ENCODE measurements at regions not wholly inside any gene's neighbourhood (a gene's known extent, or its start where the extent isn't known, plus 50 kb on each side); places are given as distances from the start of the nearest gene placed in this dataset.

GRCh38 chr20:22213271-22213670, 371.1 kb downstream of the FOXA2 start:
- DNase-seq (no peak), ATAC-seq (no peak)
- Mint-ChIP-seq H3K4me1 (no peaks in the 10 kb centered on the region), H3K27ac (no peak overlapping the region), H3K4me3 (no peak overlapping the region), H3K9me3 (no peaks in the 10 kb centered on the region), H3K27me3 (no peaks in the 10 kb centered on the region)

DNA sequence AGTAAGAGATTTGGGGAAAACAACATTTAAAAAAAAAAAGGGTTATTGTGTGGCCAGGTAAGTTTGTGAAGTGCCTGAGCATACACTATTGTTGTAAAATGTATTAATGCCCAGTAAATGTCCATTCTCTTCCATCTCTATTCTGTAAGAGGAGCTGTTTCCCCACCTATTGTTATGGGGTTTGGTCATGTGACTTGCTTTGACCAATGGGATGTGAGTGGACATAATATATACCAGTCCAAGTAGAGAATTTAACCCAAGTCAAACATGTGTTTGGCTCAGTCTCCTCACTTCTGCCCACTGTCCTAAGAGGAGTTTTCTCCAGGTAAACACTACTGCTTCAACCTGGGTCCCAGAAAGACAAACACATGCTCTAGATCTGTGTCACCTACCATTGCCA, 377.1 kb downstream of the FOXA2 start:
- H3K4me3 Mint-ChIP-seq, result no peak overlapping the region
- no peak overlapping the region for H3K27ac Mint-ChIP-seq

DNA sequence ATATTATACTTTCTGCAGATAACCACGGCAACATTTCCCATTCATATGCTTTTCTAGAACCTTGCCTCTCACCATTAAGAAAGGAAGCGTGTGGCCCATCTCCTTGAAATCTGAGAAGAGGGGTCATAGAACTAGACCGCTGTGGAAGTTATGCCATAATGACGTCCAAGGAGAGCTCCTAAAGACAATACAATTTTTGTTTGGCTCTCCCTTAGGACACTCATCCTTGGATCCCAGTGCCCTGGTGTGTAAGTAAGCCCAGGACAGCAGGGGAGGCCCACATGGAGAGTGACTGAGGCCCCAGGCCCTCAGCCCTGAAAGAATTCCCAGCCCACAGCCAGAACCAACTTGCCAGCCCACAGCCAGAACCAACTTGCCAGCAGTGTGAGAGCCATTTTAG, 379.6 kb downstream of the FOXA2 start:
- H3K27me3 Mint-ChIP-seq, result no peaks in the 10 kb centered on the region
- peaks cover 21 to 43% of the 10 kb centered on the region in 2 donors for H3K9me3 Mint-ChIP-seq
- no peak overlapping the region for H3K27ac Mint-ChIP-seq

More for the DNA sequence above, 377.1 kb downstream of the FOXA2 start:
- Mint-ChIP-seq H3K4me1 (no peaks in the 10 kb centered on the region), H3K27me3 (no peaks in the 10 kb centered on the region), H3K9me3 (peaks cover 14 to 32% of the 10 kb centered on the region in 2 donors)
- no peak for ATAC-seq
- no peak for DNase-seq

GRCh38 chr20:22182148-22182547, 402.2 kb downstream of the FOXA2 start:
- H3K9me3 Mint-ChIP-seq, result peaks cover 4 to 26% of the 10 kb centered on the region in 2 donors
- no peaks in the 10 kb centered on the region for H3K27me3 Mint-ChIP-seq
- ATAC-seq (no peak), DNase-seq (no peak)
- H3K4me3 Mint-ChIP-seq, result no peak overlapping the region
- H3K4me1 Mint-ChIP-seq, result no peaks in the 10 kb centered on the region
- H3K27ac Mint-ChIP-seq, result no peak overlapping the region

More for the DNA sequence above, 379.6 kb downstream of the FOXA2 start:
- no peaks in the 10 kb centered on the region for H3K4me1 Mint-ChIP-seq
- no peak overlapping the region for H3K4me3 Mint-ChIP-seq
- DNase-seq (no peak), ATAC-seq (no peak)

GRCh38 chr20:22180244-22180643, 404.1 kb downstream of the FOXA2 start:
- no peaks in the 10 kb centered on the region for H3K27me3 Mint-ChIP-seq
- H3K4me1 Mint-ChIP-seq, result no peaks in the 10 kb centered on the region
- DNase-seq, result no peak
- no peak overlapping the region for H3K4me3 Mint-ChIP-seq
- H3K9me3 Mint-ChIP-seq, result peaks cover 4 to 22% of the 10 kb centered on the region in 2 donors
- no peak for ATAC-seq
- H3K27ac Mint-ChIP-seq, result no peak overlapping the region

DNA sequence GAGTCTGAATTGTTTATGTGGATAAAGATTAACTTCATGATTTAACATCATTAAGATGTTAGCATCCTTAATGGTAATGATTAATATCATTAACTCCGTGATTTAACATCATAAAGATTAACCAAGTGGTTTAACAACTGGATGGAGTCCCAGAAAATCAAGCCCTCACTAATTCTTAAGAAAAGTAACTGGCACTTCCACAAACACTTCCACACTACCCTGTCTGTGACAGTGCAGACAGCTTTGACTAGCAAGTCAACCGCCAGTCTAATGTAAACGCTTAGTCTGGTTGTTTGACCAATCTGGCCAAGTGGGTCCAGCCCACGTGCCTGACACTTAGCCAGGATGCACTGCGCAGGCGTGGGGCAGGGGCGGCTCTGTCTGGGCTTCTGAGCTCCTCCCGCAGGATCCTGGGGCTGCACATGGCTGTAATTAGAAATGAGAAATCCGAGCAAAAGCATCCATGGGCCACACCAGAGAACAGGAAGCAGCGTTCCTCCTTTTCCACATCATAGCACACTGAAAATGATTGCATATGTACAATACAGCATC, 424.2 kb downstream of the FOXA2 start:
- H3K4me3 Mint-ChIP-seq, result no peak overlapping the region
- H3K4me1 Mint-ChIP-seq, result no peaks in the 10 kb centered on the region
- H3K9me3 Mint-ChIP-seq, result peaks cover 7 to 8% of the 10 kb centered on the region in 2 donors
- no peak for ATAC-seq
- no peak for DNase-seq
- H3K27me3 Mint-ChIP-seq, result no peaks in the 10 kb centered on the region
- no peak overlapping the region for H3K27ac Mint-ChIP-seq

DNA sequence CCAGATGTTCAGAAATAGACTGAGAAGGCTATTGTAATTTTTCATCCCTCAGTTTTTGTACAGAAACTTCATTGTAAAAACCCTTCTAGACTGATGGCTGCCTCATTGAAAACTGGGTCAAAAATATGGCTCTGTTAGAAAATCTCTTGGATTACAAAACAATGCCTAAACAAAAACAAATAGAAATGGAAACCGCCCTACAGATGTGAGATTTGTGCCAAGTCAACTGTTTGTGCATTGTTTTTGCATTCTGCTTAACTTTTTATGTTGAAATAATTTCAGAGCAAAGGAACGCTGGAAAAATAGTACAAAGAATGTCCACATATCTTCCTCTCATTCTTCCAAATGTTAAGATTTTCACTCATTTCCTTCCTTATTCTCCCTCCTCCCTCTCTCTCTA, 425.1 kb downstream of the FOXA2 start:
- Mint-ChIP-seq H3K4me3 (no peak overlapping the region), H3K27me3 (no peaks in the 10 kb centered on the region), H3K27ac (peak overlapping the region in 1 of 2 donors; percentile 80), H3K9me3 (peaks cover 11 to 13% of the 10 kb centered on the region in 2 donors), H3K4me1 (no peaks in the 10 kb centered on the region)
- DNase-seq (no peak), ATAC-seq (no peak)

DNA sequence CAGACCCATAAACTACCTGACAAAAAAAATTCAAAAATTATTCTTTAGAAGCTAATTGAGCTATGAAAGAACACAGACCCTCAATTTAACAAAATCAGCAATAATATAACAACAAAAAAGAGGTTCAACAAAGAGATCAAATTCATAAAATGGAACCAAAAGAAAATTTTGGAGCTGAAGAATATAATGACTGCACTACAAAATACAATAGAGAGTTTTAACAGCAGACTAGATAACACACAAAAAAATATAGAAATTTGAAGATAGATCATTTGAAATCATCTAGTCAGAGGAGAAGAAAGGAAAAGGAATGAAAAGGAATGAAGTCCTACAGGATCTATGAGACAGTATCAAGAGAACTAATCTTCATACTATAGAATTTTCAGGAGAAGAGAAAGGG, 422.1 kb downstream of the PAX1 start:
- H3K9me3 Mint-ChIP-seq, result peaks cover 30% of the 10 kb centered on the region in 2 donors
- H3K27me3 Mint-ChIP-seq, result no peaks in the 10 kb centered on the region
- no peak for ATAC-seq
- no peak for DNase-seq
- no peak overlapping the region for H3K27ac Mint-ChIP-seq
- no peaks in the 10 kb centered on the region for H3K4me1 Mint-ChIP-seq
- no peak overlapping the region for H3K4me3 Mint-ChIP-seq

DNA sequence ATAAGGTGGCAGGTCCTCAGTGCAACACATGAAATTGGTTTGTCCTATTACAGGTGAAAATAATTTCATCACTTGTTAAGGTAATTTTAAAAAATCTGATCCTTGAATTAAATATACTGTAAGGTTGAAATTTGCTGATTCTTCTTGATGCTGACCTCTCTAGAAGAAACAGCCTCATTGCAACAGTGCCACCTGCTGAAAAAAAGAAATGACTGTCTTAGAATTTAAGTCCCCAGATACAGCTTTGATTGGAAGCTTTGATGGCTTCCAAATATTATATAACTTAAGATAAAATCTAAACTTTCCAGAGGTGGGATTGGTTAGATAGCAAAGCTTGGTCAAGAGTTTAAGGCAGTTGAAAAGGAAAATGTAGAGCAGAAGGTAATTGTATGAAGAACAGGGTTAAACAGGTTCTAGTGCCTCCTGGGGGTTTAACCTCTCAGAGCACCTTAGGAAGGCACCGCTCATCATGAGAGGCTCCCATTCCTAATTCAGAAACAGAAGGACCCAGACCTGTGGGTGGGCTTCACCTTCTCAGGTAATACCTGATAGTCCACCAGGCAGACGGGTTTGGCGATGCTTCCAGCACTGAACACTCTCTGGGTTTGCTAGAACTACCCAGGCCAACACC, 401.0 kb downstream of the PAX1 start:
- DNase-seq (no peak), ATAC-seq (no peak)
- H3K9me3 Mint-ChIP-seq, result peaks cover 18 to 22% of the 10 kb centered on the region in 2 donors
- H3K4me1 Mint-ChIP-seq, result no peaks in the 10 kb centered on the region
- no peaks in the 10 kb centered on the region for H3K27me3 Mint-ChIP-seq
- no peak overlapping the region for H3K27ac Mint-ChIP-seq
- H3K4me3 Mint-ChIP-seq, result no peak overlapping the region

- peaks cover 22% of the 10 kb centered on the region in 2 donors for H3K9me3 Mint-ChIP-seq
- no peaks in the 10 kb centered on the region for H3K27me3 Mint-ChIP-seq
- no peak for ATAC-seq
- no peak for DNase-seq
- H3K4me3 Mint-ChIP-seq, result no peak overlapping the region
- no peak overlapping the region for H3K27ac Mint-ChIP-seq
- no peaks in the 10 kb centered on the region for H3K4me1 Mint-ChIP-seq
These were observed 396.1 kb downstream of the PAX1 start for GRCh38 chr20:22101606-22102005.

GRCh38 chr20:22100686-22101085, 395.2 kb downstream of the PAX1 start:
- no peak for DNase-seq
- ATAC-seq, result no peak
- H3K27ac Mint-ChIP-seq, result no peak overlapping the region
- H3K27me3 Mint-ChIP-seq, result no peaks in the 10 kb centered on the region
- H3K4me1 Mint-ChIP-seq, result no peaks in the 10 kb centered on the region
- H3K9me3 Mint-ChIP-seq, result peaks cover 21 to 22% of the 10 kb centered on the region in 2 donors
- H3K4me3 Mint-ChIP-seq, result no peak overlapping the region

- no peak for ATAC-seq
These were observed 393.9 kb downstream of the PAX1 start for GRCh38 chr20:22099348-22099747.

GRCh38 chr20:22098511-22098910, 393.0 kb downstream of the PAX1 start:
- ATAC-seq (no peak), DNase-seq (no peak)
- H3K9me3 Mint-ChIP-seq, result peaks cover 23 to 35% of the 10 kb centered on the region in 2 donors
- H3K4me1 Mint-ChIP-seq, result no peaks in the 10 kb centered on the region
- no peak overlapping the region for H3K27ac Mint-ChIP-seq
- H3K4me3 Mint-ChIP-seq, result no peak overlapping the region
- no peaks in the 10 kb centered on the region for H3K27me3 Mint-ChIP-seq

More at GRCh38 chr20:22099348-22099747, 393.9 kb downstream of the PAX1 start:
- Mint-ChIP-seq H3K9me3 (peaks cover 21 to 27% of the 10 kb centered on the region in 2 donors), H3K27ac (no peak overlapping the region), H3K4me3 (no peak overlapping the region), H3K4me1 (no peaks in the 10 kb centered on the region), H3K27me3 (no peaks in the 10 kb centered on the region)
- no peak for DNase-seq

GRCh38 chr20:22093122-22093521, 387.7 kb downstream of the PAX1 start:
- Mint-ChIP-seq H3K4me1 (no peaks in the 10 kb centered on the region), H3K9me3 (peaks cover 24 to 36% of the 10 kb centered on the region in 2 donors)

GRCh38 chr20:22088882-22089281, 383.4 kb downstream of the PAX1 start:
- no peak for DNase-seq
- no peaks in the 10 kb centered on the region for H3K27me3 Mint-ChIP-seq
- no peak overlapping the region for H3K4me3 Mint-ChIP-seq
- no peaks in the 10 kb centered on the region for H3K4me1 Mint-ChIP-seq
- H3K9me3 Mint-ChIP-seq, result peaks cover 15 to 20% of the 10 kb centered on the region in 2 donors
- H3K27ac Mint-ChIP-seq, result no peak overlapping the region
- no peak for ATAC-seq

More at GRCh38 chr20:22093122-22093521, 387.7 kb downstream of the PAX1 start:
- no peak for ATAC-seq
- H3K27me3 Mint-ChIP-seq, result no peaks in the 10 kb centered on the region
- DNase-seq, result no peak
- no peak overlapping the region for H3K4me3 Mint-ChIP-seq
- no peak overlapping the region for H3K27ac Mint-ChIP-seq

DNA sequence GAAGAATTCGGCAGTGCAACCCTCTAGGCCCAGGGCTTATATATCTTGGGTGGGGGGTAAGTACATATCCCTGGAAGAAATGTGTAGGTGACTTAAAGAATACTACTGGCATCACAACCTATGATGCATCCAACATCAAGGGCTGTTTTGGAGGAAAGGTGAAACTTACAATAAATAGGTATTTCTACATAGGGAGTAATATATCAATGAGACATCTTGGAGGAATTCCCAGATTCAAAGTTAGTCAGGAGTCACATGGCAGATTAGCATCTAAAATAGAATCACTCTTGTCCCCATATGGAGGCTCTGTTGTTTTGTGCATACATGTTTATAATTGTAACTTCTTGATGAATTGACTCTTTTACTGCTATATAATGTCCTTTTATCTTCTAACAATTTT, 375.5 kb downstream of the PAX1 start:
- Mint-ChIP-seq H3K9me3 (peaks cover 0 to 13% of the 10 kb centered on the region in 2 donors), H3K27me3 (no peaks in the 10 kb centered on the region), H3K4me1 (no peaks in the 10 kb centered on the region), H3K4me3 (no peak overlapping the region), H3K27ac (no peak overlapping the region)
- no peak for DNase-seq
- ATAC-seq, result no peak

- no peaks in the 10 kb centered on the region for H3K4me1 Mint-ChIP-seq
- no peak for ATAC-seq
- H3K27me3 Mint-ChIP-seq, result no peaks in the 10 kb centered on the region
- peaks cover 0 to 4% of the 10 kb centered on the region in 2 donors for H3K9me3 Mint-ChIP-seq
- no peak overlapping the region for H3K27ac Mint-ChIP-seq
- H3K4me3 Mint-ChIP-seq, result no peak overlapping the region
- no peak for DNase-seq
These were observed 369.2 kb downstream of the PAX1 start for GRCh38 chr20:22074635-22075034.
